Effector memory CD8-positive, alpha-beta T cell (primary cell): ENCODE measurements at regions not wholly inside any gene's neighbourhood (a gene's known extent, or its start where the extent isn't known, plus 50 kb on each side); places are given as distances from the start of the nearest gene placed in this dataset.

Experiments used
- ATAC-seq: fragments of 150-1000 bp; cut with Tn5 transposase; replicated peaks from 2 replicates; pipeline ENCODE4 v1.10.0; 2021; ENCODE audit warnings: mild to moderate bottlenecking, moderate library complexity
- DNase-seq, 3 experiments: peaks; one replicate each; pipeline ENCODE4 v3.0.0; 2021
- H3K27ac Mint-ChIP-seq, 2 donors: one replicate each; pipeline ENCODE4 v1.8.0; 2022; ENCODE audit warnings: mild to moderate bottlenecking in 2 of 2, mixed read lengths in 2 of 2, moderate library complexity in 2 of 2
- H3K27me3 Mint-ChIP-seq, 2 donors: one replicate each; pipeline ENCODE4 v1.8.0; 2022; ENCODE audit warnings: mixed read lengths in 2 of 2
- H3K36me3 Mint-ChIP-seq: one replicate; pipeline ENCODE4 v1.8.0; 2022; ENCODE audit warnings: mild to moderate bottlenecking, moderate library complexity, mixed read lengths; ENCODE audit not compliant: insufficient read depth
- H3K4me1 Mint-ChIP-seq, 2 donors: one replicate each; pipeline ENCODE4 v1.8.0; 2022; ENCODE audit warnings: low read depth in 2 of 2, mixed read lengths in 2 of 2
- H3K4me3 Mint-ChIP-seq, 2 donors: one replicate each; pipeline ENCODE4 v1.8.0; 2022; ENCODE audit warnings: mild to moderate bottlenecking in 2 of 2, mixed read lengths in 2 of 2, moderate library complexity in 2 of 2
- H3K9me3 Mint-ChIP-seq, 2 donors: one replicate each; pipeline ENCODE4 v1.8.0; 2022; ENCODE audit warnings: mixed read lengths in 2 of 2

GRCh38 chr2:155722290-155722689 lies 610.2 kb downstream of the NR4A2 start:
- no peak for DNase-seq
- no peaks in the 10 kb centered on the region for H3K9me3 Mint-ChIP-seq
- no peak overlapping the region for H3K27ac Mint-ChIP-seq
- no peaks in the 10 kb centered on the region for H3K36me3 Mint-ChIP-seq
- no peak overlapping the region for H3K4me3 Mint-ChIP-seq
- no peaks in the 10 kb centered on the region for H3K27me3 Mint-ChIP-seq
- H3K4me1 Mint-ChIP-seq = no peaks in the 10 kb centered on the region
- no peak for ATAC-seq

- Mint-ChIP-seq H3K4me3 (no peak overlapping the region), H3K27ac (no peak overlapping the region), H3K4me1 (no peaks in the 10 kb centered on the region), H3K27me3 (no peaks in the 10 kb centered on the region), H3K36me3 (no peaks in the 10 kb centered on the region), H3K9me3 (peaks cover 0 to 2% of the 10 kb centered on the region in 2 donors)
- ATAC-seq (no peak), DNase-seq (no peak)
Observed at GRCh38 chr2:155715705-155716104, 616.8 kb downstream of the NR4A2 start.

GRCh38 chr2:155714983-155715382 lies 617.5 kb downstream of the NR4A2 start:
- H3K4me1 Mint-ChIP-seq = no peaks in the 10 kb centered on the region
- no peaks in the 10 kb centered on the region for H3K27me3 Mint-ChIP-seq
- no peak overlapping the region for H3K4me3 Mint-ChIP-seq
- H3K36me3 Mint-ChIP-seq = no peaks in the 10 kb centered on the region
- peaks cover 0 to 3% of the 10 kb centered on the region in 2 donors for H3K9me3 Mint-ChIP-seq
- no peak overlapping the region for H3K27ac Mint-ChIP-seq
- DNase-seq = no peak
- no peak for ATAC-seq

GRCh38 chr2:155708071-155708470 lies 624.5 kb downstream of the NR4A2 start:
- no peaks in the 10 kb centered on the region for H3K36me3 Mint-ChIP-seq
- ATAC-seq (no peak), DNase-seq (no peak)
- H3K27me3 Mint-ChIP-seq = no peaks in the 10 kb centered on the region
- peaks cover 0 to 3% of the 10 kb centered on the region in 2 donors for H3K9me3 Mint-ChIP-seq
- no peak overlapping the region for H3K4me3 Mint-ChIP-seq
- H3K4me1 Mint-ChIP-seq = no peaks in the 10 kb centered on the region
- no peak overlapping the region for H3K27ac Mint-ChIP-seq

- no peaks in the 10 kb centered on the region for H3K27me3 Mint-ChIP-seq
- DNase-seq = no peak
- H3K4me1 Mint-ChIP-seq = no peaks in the 10 kb centered on the region
- H3K4me3 Mint-ChIP-seq = no peak overlapping the region
- no peak for ATAC-seq
- H3K36me3 Mint-ChIP-seq = no peaks in the 10 kb centered on the region
- peaks cover 0 to 2% of the 10 kb centered on the region in 2 donors for H3K9me3 Mint-ChIP-seq
- no peak overlapping the region for H3K27ac Mint-ChIP-seq
Observed at GRCh38 chr2:155703917-155704316, 628.6 kb downstream of the NR4A2 start.

- no peaks in the 10 kb centered on the region for H3K27me3 Mint-ChIP-seq
- ATAC-seq = no peak
- H3K36me3 Mint-ChIP-seq = no peaks in the 10 kb centered on the region
- no peaks in the 10 kb centered on the region for H3K4me1 Mint-ChIP-seq
- peaks cover 0 to 2% of the 10 kb centered on the region in 2 donors for H3K9me3 Mint-ChIP-seq
- H3K27ac Mint-ChIP-seq = no peak overlapping the region
- H3K4me3 Mint-ChIP-seq = no peak overlapping the region
- no peak for DNase-seq
Observed at GRCh38 chr2:155703048-155703447, 629.5 kb downstream of the NR4A2 start.

GRCh38 chr2:155701721-155702120 lies 630.8 kb downstream of the NR4A2 start:
- no peaks in the 10 kb centered on the region for H3K27me3 Mint-ChIP-seq
- H3K4me3 Mint-ChIP-seq = no peak overlapping the region
- peaks cover 0 to 5% of the 10 kb centered on the region in 2 donors for H3K9me3 Mint-ChIP-seq
- ATAC-seq = no peak
- DNase-seq = no peak
- no peak overlapping the region for H3K27ac Mint-ChIP-seq
- no peaks in the 10 kb centered on the region for H3K36me3 Mint-ChIP-seq
- no peaks in the 10 kb centered on the region for H3K4me1 Mint-ChIP-seq

GRCh38 chr2:155696571-155696970 lies 636.0 kb downstream of the NR4A2 start:
- Mint-ChIP-seq H3K36me3 (no peaks in the 10 kb centered on the region), H3K4me3 (no peak overlapping the region), H3K9me3 (peaks cover 0 to 5% of the 10 kb centered on the region in 2 donors), H3K27ac (no peak overlapping the region), H3K4me1 (no peaks in the 10 kb centered on the region), H3K27me3 (no peaks in the 10 kb centered on the region)
- no peak for ATAC-seq
- DNase-seq = no peak

GRCh38 chr2:155695505-155695904 lies 637.0 kb downstream of the NR4A2 start:
- Mint-ChIP-seq H3K4me1 (no peaks in the 10 kb centered on the region), H3K27ac (no peak overlapping the region), H3K36me3 (no peaks in the 10 kb centered on the region), H3K9me3 (peaks cover 0 to 3% of the 10 kb centered on the region in 2 donors), H3K4me3 (no peak overlapping the region), H3K27me3 (no peaks in the 10 kb centered on the region)
- ATAC-seq (no peak), DNase-seq (no peak)

- Mint-ChIP-seq H3K27me3 (no peaks in the 10 kb centered on the region), H3K4me3 (no peak overlapping the region), H3K4me1 (no peaks in the 10 kb centered on the region), H3K9me3 (peaks cover 0 to 5% of the 10 kb centered on the region in 2 donors), H3K36me3 (no peaks in the 10 kb centered on the region), H3K27ac (no peak overlapping the region)
- ATAC-seq = no peak
- no peak for DNase-seq
Observed at GRCh38 chr2:155692856-155693255, 639.7 kb downstream of the NR4A2 start.

- Mint-ChIP-seq H3K9me3 (peaks cover 0 to 2% of the 10 kb centered on the region in 2 donors), H3K27ac (no peak overlapping the region), H3K4me1 (no peaks in the 10 kb centered on the region), H3K36me3 (no peaks in the 10 kb centered on the region), H3K27me3 (no peaks in the 10 kb centered on the region), H3K4me3 (no peak overlapping the region)
- DNase-seq (no peak), ATAC-seq (no peak)
Observed at GRCh38 chr2:155692106-155692505, 640.4 kb downstream of the NR4A2 start.

- Mint-ChIP-seq H3K36me3 (no peaks in the 10 kb centered on the region), H3K4me1 (no peaks in the 10 kb centered on the region), H3K27me3 (no peaks in the 10 kb centered on the region), H3K9me3 (peaks cover 0 to 2% of the 10 kb centered on the region in 2 donors), H3K4me3 (no peak overlapping the region), H3K27ac (no peak overlapping the region)
- ATAC-seq (no peak), DNase-seq (no peak)
Observed at GRCh38 chr2:155690785-155691184, 641.7 kb downstream of the NR4A2 start.

- H3K9me3 Mint-ChIP-seq = peaks cover 0 to 2% of the 10 kb centered on the region in 2 donors
- H3K36me3 Mint-ChIP-seq = no peaks in the 10 kb centered on the region
- no peaks in the 10 kb centered on the region for H3K4me1 Mint-ChIP-seq
- DNase-seq (no peak), ATAC-seq (no peak)
- no peak overlapping the region for H3K4me3 Mint-ChIP-seq
- H3K27ac Mint-ChIP-seq = no peak overlapping the region
- no peaks in the 10 kb centered on the region for H3K27me3 Mint-ChIP-seq
Observed at GRCh38 chr2:155689791-155690190, 642.7 kb downstream of the NR4A2 start.

- H3K27me3 Mint-ChIP-seq = no peaks in the 10 kb centered on the region
- no peak overlapping the region for H3K4me3 Mint-ChIP-seq
- H3K4me1 Mint-ChIP-seq = no peaks in the 10 kb centered on the region
- DNase-seq = no peak
- no peaks in the 10 kb centered on the region for H3K36me3 Mint-ChIP-seq
- no peak overlapping the region for H3K27ac Mint-ChIP-seq
- no peak for ATAC-seq
- H3K9me3 Mint-ChIP-seq = peaks cover 0 to 2% of the 10 kb centered on the region in 2 donors
Observed at GRCh38 chr2:155687181-155687580, 645.3 kb downstream of the NR4A2 start.

GRCh38 chr2:155679647-155680046 lies 652.9 kb downstream of the NR4A2 start:
- Mint-ChIP-seq H3K4me3 (no peak overlapping the region), H3K27me3 (no peaks in the 10 kb centered on the region), H3K9me3 (peaks cover 0 to 2% of the 10 kb centered on the region in 2 donors), H3K4me1 (no peaks in the 10 kb centered on the region), H3K27ac (no peak overlapping the region), H3K36me3 (no peaks in the 10 kb centered on the region)
- DNase-seq (no peak), ATAC-seq (no peak)
